Motor neuron (in vitro differentiated cells): ENCODE measurements at regions not wholly inside any gene's neighbourhood (a gene's known extent, or its start where the extent isn't known, plus 50 kb on each side); places are given as distances from the start of the nearest gene placed in this dataset.
A peak's percentile ranks its signal among the peaks of the same experiment; 100 is the strongest.

ENCODE experiments used
- ATAC-seq, 8 experiments: fragments of 200-7000 bp; cut with Tn5 transposase; replicated peaks in 6 of 8; 2 replicates each; pipeline ENCODE4 v1.8.0; 2021; ENCODE audit warnings: mild to moderate bottlenecking in 8 of 8, moderate library complexity in 8 of 8
- H3K27ac ChIP-seq, 2 donors: fragments of 250-450 bp; sonication (Bioruptor Pico); 2 replicates each; pipeline ENCODE4 v1.9.0; 2021; ENCODE audit warnings: antibody characterized with exemption in 2 of 2, mild to moderate bottlenecking in 2 of 2, moderate library complexity in 1 of 2
- H3K4me1 ChIP-seq, 2 donors: fragments of 250-450 bp; sonication (Bioruptor Pico); replicated peaks in 1 of 2; 2 replicates each; pipeline ENCODE4 v1.6.1; 2021; ENCODE audit warnings: antibody characterized with exemption in 2 of 2, mild to moderate bottlenecking in 2 of 2, moderate library complexity in 1 of 2
- H3K4me3 ChIP-seq, 5 donors: fragments of 250-450 bp; sonication (Bioruptor Pico); 2 replicates each; pipeline ENCODE4 v1.9.0; 2021; ENCODE audit warnings: antibody characterized with exemption in 5 of 5, mild to moderate bottlenecking in 5 of 5, moderate library complexity in 4 of 5
- WGBS, 10 experiments: fragments of 450-650 bp; shearing (Covaris generic); methylation state at CpG; one replicate each; pipeline ENCODE4 v1.0.0; 2022; 5-methylcytosine and 5-hydroxymethylcytosine counted together
- in situ Hi-C, 9 experiments: fragments of 400-800 bp; cut with MboI; loops; one replicate each; pipeline ENCODE4 v1.15.0; 2021; ENCODE audit warnings: low sequenced_read_pairs in 9 of 9, low pct_unique_long_range_greater_than_20kb in 2 of 9; ENCODE audit not compliant: unreplicated experiment in 9 of 9

DNA sequence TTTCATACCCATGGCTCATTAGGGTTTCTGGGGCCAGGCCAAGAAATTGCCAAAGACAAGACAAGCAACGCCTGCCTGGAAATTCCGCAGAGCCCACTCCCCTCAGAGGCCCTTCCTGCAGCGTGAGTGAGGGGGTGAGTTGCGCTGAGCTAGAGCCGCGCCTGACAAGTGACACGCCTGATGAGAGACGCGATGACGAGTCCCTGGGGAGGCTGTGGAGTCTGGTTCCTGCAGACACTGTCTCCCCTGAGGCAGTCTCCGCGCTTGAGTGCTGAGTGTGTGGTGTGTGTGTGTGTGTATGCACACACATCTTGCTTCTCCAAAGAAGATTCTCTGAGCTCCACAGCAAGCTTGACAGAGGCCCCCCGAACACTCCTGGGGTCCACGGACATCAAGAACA, 269.8 kb downstream of the BCOR start:
- ATAC-seq, result peak in 5 of 8 experiments; percentile 20 to 74 (median 72)
- WGBS, 10 experiments, result 65% methylated on average over 14 of the region's 14 CpGs; no CpG with 5 or more reads in 9 of the 10 experiments
- in situ Hi-C loops, result no loop called here
- H3K27ac ChIP-seq, result no peak overlapping the region
- H3K4me1 ChIP-seq, result peaks cover 5 to 11% of the 10 kb centered on the region in 2 donors
- H3K4me3 ChIP-seq, result no peak overlapping the region

DNA sequence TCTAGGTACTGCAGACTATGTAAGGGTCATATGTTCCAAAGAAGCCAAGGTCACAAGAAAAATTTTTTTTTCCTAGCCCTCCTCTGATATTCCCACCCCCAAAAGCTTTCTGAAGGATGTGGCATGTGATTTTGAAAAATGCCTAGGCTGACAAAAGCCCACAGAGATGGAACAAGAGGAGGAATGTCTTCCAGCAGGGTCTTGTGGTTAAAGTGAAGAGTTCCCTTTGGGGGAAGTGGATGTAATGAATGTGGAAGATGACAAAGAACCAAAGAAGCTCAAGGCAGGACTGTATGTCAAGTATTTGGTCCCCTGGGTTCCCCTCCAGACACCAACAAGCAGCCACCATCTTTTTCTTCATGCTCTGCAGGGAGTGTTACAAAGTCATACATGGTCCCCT, 268.8 kb downstream of the BCOR start:
- no peak for ATAC-seq
- Histone ChIP-seq H3K4me3 (no peak overlapping the region), H3K27ac (no peak overlapping the region), H3K4me1 (peaks cover 5 to 11% of the 10 kb centered on the region in 2 donors)
- in situ Hi-C loops, result no loop called here

DNA sequence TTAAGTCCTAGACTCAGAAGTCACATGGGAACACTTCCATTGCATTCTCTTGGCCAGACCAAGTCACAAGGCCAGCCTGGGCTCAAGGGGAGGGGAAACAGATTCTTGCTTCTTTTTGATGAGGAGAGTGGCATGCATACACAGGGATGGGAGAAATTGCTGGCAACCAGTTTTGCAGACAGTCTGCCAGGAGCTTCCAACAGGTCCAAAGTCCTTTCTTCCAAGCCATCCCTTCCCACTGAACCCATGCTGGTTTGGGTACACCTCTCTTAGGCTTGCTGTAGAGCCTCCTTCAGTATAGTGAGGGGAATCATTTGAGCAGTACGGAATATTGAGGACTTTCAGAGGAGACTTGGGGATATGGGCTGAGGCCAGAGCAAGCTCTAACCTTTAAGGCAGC, 267.8 kb downstream of the BCOR start:
- in situ Hi-C loops, result no loop called here
- peak in 3 of 8 experiments; percentile 14 to 25 (median 15) for ATAC-seq
- Histone ChIP-seq H3K4me1 (peaks cover 5 to 11% of the 10 kb centered on the region in 2 donors), H3K27ac (no peak overlapping the region), H3K4me3 (no peak overlapping the region)
- WGBS, 10 experiments, result 40% methylated on average over 1 of the region's 1 CpG; no CpG with 5 or more reads in 9 of the 10 experiments

DNA sequence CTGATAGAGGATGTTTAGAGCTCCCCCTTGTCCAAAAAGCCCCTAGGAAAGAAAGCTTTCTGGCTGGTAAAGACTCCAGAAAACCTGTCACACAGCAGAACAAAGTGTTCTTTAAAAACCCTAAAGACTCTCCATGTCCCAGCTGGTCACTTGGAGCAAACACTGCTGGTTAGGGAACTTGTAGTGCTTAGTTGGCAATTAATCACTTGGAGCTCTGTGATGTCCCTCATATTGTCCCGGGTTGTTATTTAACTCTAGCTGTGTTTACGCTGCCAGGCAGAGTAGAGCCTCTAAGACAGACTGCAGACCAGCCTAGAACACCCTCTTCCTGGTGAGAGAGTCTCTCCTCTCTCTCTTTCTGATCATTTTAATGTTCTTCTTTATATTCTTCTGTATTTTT, 267.3 kb downstream of the BCOR start:
- in situ Hi-C loops, result no loop called here
- WGBS, 10 experiments, result 7 to 100% (median 25%) methylated on average over 1 to 2 of the region's 2 CpGs; no CpG with 5 or more reads in 6 of the 10 experiments
- peak in 5 of 8 experiments; percentile 66 to 96 (median 85) for ATAC-seq
- H3K4me1 ChIP-seq, result peaks cover 5 to 11% of the 10 kb centered on the region in 2 donors
- H3K4me3 ChIP-seq, result no peak overlapping the region
- H3K27ac ChIP-seq, result no peak overlapping the region

DNA sequence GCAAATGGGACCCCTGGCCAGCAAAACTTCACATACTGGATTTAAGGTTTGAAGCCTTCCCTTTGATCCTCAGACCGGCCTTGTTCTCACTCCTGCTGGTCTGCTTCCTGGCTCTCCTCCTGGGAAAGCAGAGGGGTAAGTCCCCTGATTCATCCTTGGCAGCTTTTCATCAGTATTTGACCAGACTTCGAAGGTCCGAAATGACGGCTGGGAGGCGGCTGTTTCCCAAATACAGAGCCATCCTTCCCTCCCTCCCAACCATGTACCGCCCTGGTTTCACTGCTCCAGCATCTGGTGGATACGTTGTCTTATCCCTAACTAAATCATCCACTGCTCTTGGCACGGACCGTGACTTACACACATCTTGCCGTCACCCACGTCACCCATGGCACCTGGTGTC, 265.5 kb downstream of the BCOR start:
- no peak for ATAC-seq
- no peak overlapping the region for H3K27ac ChIP-seq
- WGBS, 10 experiments, result 30 to 74% methylated on average over 2 to 6 of the region's 11 CpGs; no CpG with 5 or more reads in 8 of the 10 experiments
- no peak overlapping the region for H3K4me3 ChIP-seq
- in situ Hi-C loops, result no loop called here
- H3K4me1 ChIP-seq, result peaks cover 5 to 11% of the 10 kb centered on the region in 2 donors

DNA sequence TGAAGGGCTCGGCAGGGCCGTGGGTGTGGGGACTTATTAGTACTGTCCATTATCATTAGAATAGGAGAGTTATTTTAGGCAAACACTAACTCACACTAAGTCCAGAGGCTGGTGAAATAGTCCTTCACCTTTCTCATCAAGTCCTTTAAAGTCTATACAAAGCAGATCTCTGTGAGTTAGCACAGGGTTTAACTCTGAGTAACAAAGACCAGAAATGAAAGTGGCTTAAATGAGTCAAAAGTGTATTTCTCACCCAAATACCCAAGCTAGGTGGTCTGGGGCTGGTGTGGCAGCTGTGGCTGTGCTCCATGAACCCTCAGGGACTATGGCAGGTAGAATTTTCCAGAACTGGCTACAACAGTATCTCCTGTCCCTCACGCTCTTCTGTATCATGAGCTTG, 263.2 kb downstream of the BCOR start:
- no peak overlapping the region for H3K4me3 ChIP-seq
- H3K27ac ChIP-seq, result no peak overlapping the region
- WGBS, 10 experiments, result 50 to 55% methylated on average over 2 to 3 of the region's 3 CpGs; no CpG with 5 or more reads in 8 of the 10 experiments
- no peak for ATAC-seq
- H3K4me1 ChIP-seq, result peaks cover 5 to 6% of the 10 kb centered on the region in 2 donors
- in situ Hi-C loops, result no loop called here

DNA sequence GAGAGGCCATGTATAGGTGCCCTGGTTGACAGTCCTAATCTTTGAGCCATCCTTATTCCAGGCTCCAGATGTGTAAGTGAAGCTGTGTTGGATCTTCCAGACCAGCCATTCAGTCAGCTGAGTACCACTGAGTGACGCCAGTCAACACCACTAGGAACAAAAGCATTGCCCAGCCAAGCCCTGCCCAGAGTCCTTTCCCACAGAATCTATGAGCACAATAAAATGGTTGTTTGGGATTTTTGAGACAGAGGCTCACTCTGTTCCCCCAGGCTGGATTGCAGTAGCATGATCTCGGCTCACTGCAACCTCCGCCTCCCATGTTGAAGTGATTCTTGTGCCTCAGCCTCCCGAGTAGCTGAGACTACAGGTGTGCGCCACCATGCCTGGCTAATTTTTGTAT, 262.5 kb downstream of the BCOR start:
- H3K4me3 ChIP-seq, result no peak overlapping the region
- no peak overlapping the region for H3K27ac ChIP-seq
- peaks cover under 1 to 5% of the 10 kb centered on the region in 2 donors for H3K4me1 ChIP-seq
- in situ Hi-C loops, result no loop called here
- 100% methylated on average over 2 of the region's 5 CpGs; no CpG with 5 or more reads in 9 of the 10 experiments for WGBS, 10 experiments
- ATAC-seq, result no peak

DNA sequence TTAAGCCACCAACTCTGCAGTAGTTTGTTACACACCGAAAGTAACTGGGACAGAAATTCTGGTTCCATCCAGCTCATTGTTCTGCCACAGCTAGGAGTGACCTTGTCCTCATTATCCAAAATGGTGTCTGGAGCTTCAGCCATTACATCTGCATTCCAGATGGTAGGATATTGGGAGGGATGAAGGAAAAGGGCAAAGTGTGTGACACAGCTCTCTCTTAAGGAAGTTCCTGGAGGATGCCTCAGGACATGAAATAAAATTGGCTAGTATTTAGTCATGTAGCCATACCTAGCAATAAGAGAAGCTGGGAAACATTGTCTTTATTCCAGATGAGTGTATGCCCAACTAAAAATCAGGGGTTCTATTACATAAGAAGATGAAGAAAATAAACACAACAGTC, 262.0 kb downstream of the BCOR start:
- in situ Hi-C loops, result no loop called here
- WGBS, 10 experiments, result 29% methylated on average over 1 of the region's 1 CpG; no CpG with 5 or more reads in 9 of the 10 experiments
- Histone ChIP-seq H3K4me3 (no peak overlapping the region), H3K4me1 (peaks cover 0 to under 1% of the 10 kb centered on the region in 2 donors), H3K27ac (no peak overlapping the region)
- no peak for ATAC-seq

DNA sequence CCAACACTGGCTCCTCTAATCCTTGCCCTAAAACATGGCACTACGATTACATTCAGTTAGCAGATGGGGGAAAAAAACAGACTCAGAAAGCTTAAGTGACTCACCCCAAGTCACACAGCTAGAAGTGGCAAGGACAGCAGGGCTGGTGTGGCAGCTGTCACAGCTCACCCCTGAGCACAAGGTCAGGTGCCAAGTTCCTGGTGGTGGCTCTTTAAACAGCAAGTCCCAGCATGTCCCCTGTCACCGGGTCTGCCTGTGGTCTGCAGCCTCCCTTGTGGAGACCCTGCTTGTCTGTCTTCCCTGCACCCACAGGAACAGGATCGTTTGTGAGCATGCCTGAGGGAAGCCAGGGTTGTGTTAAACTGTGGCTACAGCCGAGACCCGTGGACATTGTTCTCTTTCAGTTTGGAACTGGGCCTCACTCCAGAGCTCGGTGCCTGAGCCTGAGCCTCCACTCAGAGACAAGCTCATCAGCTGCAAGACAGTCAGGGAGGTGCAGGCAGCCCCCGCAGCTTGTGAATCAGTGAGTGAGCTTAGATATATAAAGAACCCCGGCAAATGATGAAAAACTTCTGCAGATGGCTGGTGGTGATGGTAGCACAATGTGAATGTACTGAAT, 260.8 kb downstream of the BCOR start:
- Histone ChIP-seq H3K4me3 (no peak overlapping the region), H3K4me1 (peaks cover 6 to 8% of the 10 kb centered on the region in 2 donors), H3K27ac (no peak overlapping the region)
- ATAC-seq, result no peak
- 37 to 100% (median 100%) methylated on average over 1 to 3 of the region's 8 CpGs; no CpG with 5 or more reads in 7 of the 10 experiments for WGBS, 10 experiments
- in situ Hi-C loops, result no loop called here

DNA sequence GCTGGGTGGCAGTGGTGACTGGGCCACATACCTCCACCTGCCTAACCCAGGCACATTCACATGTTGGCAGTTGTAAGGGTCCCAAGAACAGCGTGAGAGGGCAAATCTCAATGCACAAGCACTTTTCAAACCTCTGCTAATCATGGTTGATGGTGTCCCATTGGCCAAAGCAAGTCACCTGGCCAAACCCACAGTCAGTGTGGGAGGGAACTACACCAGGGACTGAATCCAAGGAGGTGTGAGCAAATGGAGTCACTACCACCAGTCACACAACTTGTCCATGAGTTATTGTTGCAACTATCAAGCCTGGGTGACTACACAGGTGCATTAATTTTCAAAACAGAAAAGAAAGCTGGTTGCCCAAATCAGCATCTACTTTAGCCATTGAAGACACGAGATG, 260.1 kb downstream of the BCOR start:
- Histone ChIP-seq H3K27ac (no peak overlapping the region), H3K4me1 (peaks cover 11 to 15% of the 10 kb centered on the region in 2 donors), H3K4me3 (no peak overlapping the region)
- WGBS, 10 experiments, result 46% methylated on average over 1 of the region's 2 CpGs; no CpG with 5 or more reads in 9 of the 10 experiments
- no peak for ATAC-seq
- in situ Hi-C loops, result no loop called here

DNA sequence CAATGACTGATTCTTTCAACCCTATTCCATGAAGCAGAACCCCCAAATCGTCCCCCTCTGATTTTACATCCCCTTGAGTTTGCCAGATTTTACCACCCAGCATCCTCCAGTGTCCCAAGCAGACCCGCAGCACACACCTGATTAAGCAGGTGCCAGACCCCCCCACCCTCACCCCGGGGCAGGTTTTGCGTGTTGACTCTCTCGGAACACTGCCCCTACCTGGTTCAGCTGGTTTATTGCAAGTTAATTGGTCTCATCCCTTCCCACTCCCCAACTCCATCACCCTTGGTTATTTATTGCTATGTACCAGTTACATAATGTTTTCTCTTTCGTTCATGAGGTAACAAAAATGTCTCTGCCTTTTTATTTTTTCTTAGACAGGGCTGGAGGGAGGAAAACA, 258.4 kb downstream of the BCOR start:
- H3K4me3 ChIP-seq, result no peak overlapping the region
- no peak overlapping the region for H3K27ac ChIP-seq
- WGBS, 10 experiments, result 27 to 100% (median 60%) methylated on average over 1 to 2 of the region's 6 CpGs; no CpG with 5 or more reads in 5 of the 10 experiments
- peaks cover 11 to 15% of the 10 kb centered on the region in 2 donors for H3K4me1 ChIP-seq
- in situ Hi-C loops, result no loop called here
- no peak for ATAC-seq

DNA sequence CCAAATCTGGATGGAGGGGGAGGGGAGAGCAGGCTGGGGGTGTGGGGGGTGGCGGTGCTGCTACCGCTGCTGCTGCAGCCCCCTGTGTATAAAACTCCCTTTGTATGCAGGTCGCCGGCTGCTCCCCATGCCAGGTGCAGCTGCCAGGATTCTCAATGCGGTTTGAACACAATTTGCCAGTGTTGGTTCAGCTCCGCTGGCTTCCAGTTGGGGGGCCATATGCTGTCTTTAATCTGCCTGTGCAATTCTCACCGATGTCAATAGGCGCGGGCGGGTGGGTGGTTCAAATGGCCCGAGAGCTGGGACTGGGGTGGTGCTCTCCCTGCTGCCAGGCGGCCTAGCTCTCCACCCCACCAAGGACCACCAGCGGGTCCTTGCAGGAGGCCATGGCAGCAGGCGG, 257.6 kb downstream of the BCOR start:
- no peak overlapping the region for H3K27ac ChIP-seq
- H3K4me1 ChIP-seq, result peaks cover 11 to 19% of the 10 kb centered on the region in 2 donors
- no peak overlapping the region for H3K4me3 ChIP-seq
- no peak for ATAC-seq
- in situ Hi-C loops, result no loop called here
- 60% methylated on average over 2 of the region's 14 CpGs; no CpG with 5 or more reads in 9 of the 10 experiments for WGBS, 10 experiments

DNA sequence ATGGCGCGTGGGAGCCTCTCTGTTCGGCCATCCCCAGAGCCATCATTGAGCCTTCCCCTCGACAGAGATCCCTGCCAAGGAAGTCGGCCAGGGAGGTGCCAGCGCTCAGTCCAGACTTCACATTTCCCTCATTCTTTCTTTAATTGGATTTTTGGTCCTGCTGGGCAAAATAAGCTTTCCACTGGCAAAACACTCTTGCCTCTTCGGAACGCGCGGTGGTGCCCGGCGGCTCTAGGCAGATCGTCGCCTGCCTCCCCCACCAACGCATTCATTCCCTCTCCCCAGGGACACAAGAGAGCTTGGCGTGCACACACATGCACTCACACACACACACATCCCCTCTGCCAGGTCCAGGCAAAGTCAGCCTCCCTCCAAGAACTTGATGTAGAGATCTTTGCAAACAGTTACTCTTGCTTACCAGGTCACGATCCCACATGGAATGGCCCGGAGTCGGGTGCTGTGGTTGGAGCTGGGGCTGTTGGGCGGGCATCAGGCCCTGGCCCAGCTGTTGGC, 257.1 kb downstream of the BCOR start:
- in situ Hi-C loops, result no loop called here
- no peak for ATAC-seq
- peaks cover 15 to 25% of the 10 kb centered on the region in 2 donors for H3K4me1 ChIP-seq
- 84% methylated on average over 14 of the region's 20 CpGs; no CpG with 5 or more reads in 9 of the 10 experiments for WGBS, 10 experiments
- no peak overlapping the region for H3K4me3 ChIP-seq
- no peak overlapping the region for H3K27ac ChIP-seq

DNA sequence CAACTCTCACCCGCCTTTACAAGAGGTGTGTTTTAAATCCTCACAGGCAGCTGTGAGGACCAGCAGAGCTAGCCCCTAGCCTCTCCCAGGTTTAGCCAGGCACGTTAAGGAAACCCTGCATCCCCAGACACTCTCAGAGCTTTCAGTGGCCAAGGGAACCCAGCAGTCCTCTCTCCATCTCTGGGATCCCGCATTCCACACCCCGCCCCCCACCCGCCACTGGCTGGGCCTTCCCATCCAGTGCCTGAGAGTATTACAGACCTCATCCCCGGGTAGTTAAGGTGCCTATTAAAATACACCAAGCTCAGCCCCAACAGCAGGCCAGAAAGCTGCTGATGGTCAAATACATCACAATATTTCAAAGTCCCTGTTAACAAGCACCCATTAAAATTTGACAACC, 256.2 kb downstream of the BCOR start:
- no peak overlapping the region for H3K4me3 ChIP-seq
- in situ Hi-C loops, result no loop called here
- ATAC-seq, result no peak
- WGBS, 10 experiments, result no CpG with 5 or more reads among the region's 6 CpGs
- peaks cover 15 to 26% of the 10 kb centered on the region in 2 donors for H3K4me1 ChIP-seq
- H3K27ac ChIP-seq, result no peak overlapping the region
